Testis (tissue), 2 donors: ENCODE measurements at regions not wholly inside any gene's neighbourhood (a gene's known extent, or its start where the extent isn't known, plus 50 kb on each side); places are given as distances from the start of the nearest gene placed in this dataset.

Source experiments
- CTCF ChIP-seq, 3 experiments: fragments of 450-650 bp in 2 of 3; fragments of 200-600 bp in 1 of 3; sonication (generic) in 1 of 3; IDR thresholded peaks; one replicate each; pipeline ENCODE4 v1.5.1; 2016 to 2019; ENCODE audit warnings: antibody characterized with exemption in 3 of 3, mild to moderate bottlenecking in 2 of 3, moderate library complexity in 1 of 3
- POLR2A ChIP-seq: fragments of 450-650 bp; IDR thresholded peaks from one replicate; pipeline ENCODE4 v1.6.1; 2017; ENCODE audit warnings: antibody characterized with exemption, mild to moderate bottlenecking, moderate library complexity

GRCh38 chr5:166270712-166271111 lies 2020.7 kb upstream of the WWC1 start:
- TF ChIP-seq POLR2A = no peak
- TF ChIP-seq CTCF (IDR thresholded peaks at IDR 0.05) = no peak
